Neural cell (in vitro differentiated cells): ENCODE measurements at regions not wholly inside any gene's neighbourhood (a gene's known extent, or its start where the extent isn't known, plus 50 kb on each side); places are given as distances from the start of the nearest gene placed in this dataset.

Experiments
- H2AFZ ChIP-seq: fragments of 200-600, 300-800 bp; sonication (generic), shearing (Covaris generic); 2 replicates; pipeline ENCODE4 v1.6.0; 2014; ENCODE audit warnings: low read depth, mild to moderate bottlenecking, antibody characterized with exemption, low read length, moderate library complexity
- H3F3A ChIP-seq: fragments of 200-600 bp; shearing (Covaris generic); 2 replicates; pipeline ENCODE4 v1.6.1; 2016; ENCODE audit warnings: mild to moderate bottlenecking, moderate library complexity, mixed read lengths, antibody characterized with exemption, low read length; ENCODE audit not compliant: insufficient read depth, poor library complexity, severe bottlenecking
- H3K27ac ChIP-seq: fragments of 200-600, 300-800 bp; sonication (generic), shearing (Covaris generic); 2 replicates; pipeline ENCODE4 v1.5.1; 2014; ENCODE audit warnings: mild to moderate bottlenecking, low read length, moderate library complexity
- H3K27me3 ChIP-seq: fragments of 300-800, 200-600 bp; sonication (generic), shearing (Covaris generic); 2 replicates; pipeline ENCODE4 v1.6.0; 2014; ENCODE audit warnings: mild to moderate bottlenecking, low read depth, low read length, moderate library complexity; ENCODE audit not compliant: insufficient read depth
- H3K36me3 ChIP-seq: fragments of 300-800, 200-600 bp; sonication (generic), shearing (Covaris generic); 2 replicates; pipeline ENCODE4 v1.5.1; 2014; ENCODE audit warnings: mild to moderate bottlenecking, antibody characterized with exemption, low read length, moderate library complexity; ENCODE audit not compliant: insufficient read depth
- H3K4me2 ChIP-seq: fragments of 300-800, 200-600 bp; sonication (generic), shearing (Covaris generic); 2 replicates; pipeline ENCODE4 v1.6.0; 2014; ENCODE audit warnings: mild to moderate bottlenecking, low read length
- H3K4me3 ChIP-seq: fragments of 300-800, 200-600 bp; sonication (generic), shearing (Covaris generic); 2 replicates; pipeline ENCODE4 v1.5.1; 2014; ENCODE audit warnings: mild to moderate bottlenecking, low read length, moderate library complexity
- H3K79me2 ChIP-seq: fragments of 200-600 bp; shearing (Covaris generic); replicated peaks from 2 replicates; pipeline ENCODE4 v1.6.0; 2014; ENCODE audit warnings: mild to moderate bottlenecking, low read length, moderate library complexity; ENCODE audit not compliant: insufficient read depth
- H3K9ac ChIP-seq: fragments of 300-800, 200-600 bp; sonication (generic), shearing (Covaris generic); 2 replicates; pipeline ENCODE4 v1.6.1; 2016; ENCODE audit warnings: mild to moderate bottlenecking, low read length, mixed read lengths
- H3K9me2 ChIP-seq: fragments of 200-600 bp; shearing (Covaris generic); 2 replicates; pipeline ENCODE4 v1.6.1; 2016; ENCODE audit warnings: mild to moderate bottlenecking, low read length, mixed read lengths; ENCODE audit not compliant: insufficient read depth
- H3K9me3 ChIP-seq: fragments of 200-600, 300-800 bp; sonication (generic), shearing (Covaris generic); 2 replicates; pipeline ENCODE4 v1.6.1; 2016; ENCODE audit warnings: mild to moderate bottlenecking, mixed run types, low read length, moderate library complexity, mixed read lengths
- H4K20me1 ChIP-seq: fragments of 200-600 bp; shearing (Covaris generic); 2 replicates; pipeline ENCODE4 v1.6.1; 2016; ENCODE audit warnings: mild to moderate bottlenecking, mixed run types; ENCODE audit not compliant: insufficient read depth
- CTCF ChIP-seq: fragments of 450-650 bp; IDR thresholded peaks from 2 replicates; pipeline ENCODE4 v1.5.1; 2014; ENCODE audit warnings: antibody characterized with exemption, mild to moderate bottlenecking, moderate library complexity; ENCODE audit not compliant: poor library complexity, severe bottlenecking
- EP300 ChIP-seq: fragments of 450-650 bp; conservative IDR thresholded peaks from 2 replicates; pipeline ENCODE4 v1.6.1; 2014; ENCODE audit warnings: antibody characterized with exemption, mild to moderate bottlenecking, moderate library complexity; ENCODE audit not compliant: poor library complexity, severe bottlenecking
- EZH2 ChIP-seq: fragments of 200-600, 300-800 bp; shearing (Covaris generic), sonication (generic); IDR thresholded peaks from 2 replicates; pipeline ENCODE4 v1.6.1; 2014; ENCODE audit warnings: antibody characterized with exemption, low read length, borderline replicate concordance, mild to moderate bottlenecking; ENCODE audit not compliant: insufficient read depth, poor library complexity, severe bottlenecking
- MXI1 ChIP-seq: fragments of 450-650 bp; conservative IDR thresholded peaks from 2 replicates; pipeline ENCODE4 v1.6.1; 2014; ENCODE audit warnings: antibody characterized with exemption, mild to moderate bottlenecking; ENCODE audit not compliant: poor library complexity, severe bottlenecking
- POLR2AphosphoS5 ChIP-seq: IDR thresholded peaks from 2 replicates; pipeline ENCODE4 v1.6.1; 2012
- RAD21 ChIP-seq: fragments of 450-650 bp; conservative IDR thresholded peaks from 2 replicates; pipeline ENCODE4 v1.6.1; 2014; ENCODE audit warnings: antibody characterized with exemption, mild to moderate bottlenecking, moderate library complexity
- REST ChIP-seq: IDR thresholded peaks from 2 replicates; pipeline ENCODE4 v1.6.1; 2012; ENCODE audit warnings: borderline replicate concordance
- SMC3 ChIP-seq: fragments of 450-650 bp; conservative IDR thresholded peaks from 2 replicates; pipeline ENCODE4 v1.6.1; 2014; ENCODE audit warnings: antibody characterized with exemption, mild to moderate bottlenecking, moderate library complexity; ENCODE audit not compliant: poor library complexity
- TAF1 ChIP-seq: IDR thresholded peaks from 2 replicates; pipeline ENCODE4 v1.6.1; 2012; ENCODE audit warnings: low read depth

- Histone ChIP-seq H3K27ac (no peak overlapping the region), H3K36me3 (no peaks in the 10 kb centered on the region), H3K4me3 (no peak overlapping the region), H3K79me2 (no peaks in the 10 kb centered on the region), H3K27me3 (no peaks in the 10 kb centered on the region), H4K20me1 (no peaks in the 10 kb centered on the region), H3K9ac (no peak overlapping the region), H3F3A (peaks cover 3% of the 10 kb centered on the region), H2AFZ (no peak overlapping the region), H3K9me2 (no peaks in the 10 kb centered on the region), H3K9me3 (no peaks in the 10 kb centered on the region), H3K4me2 (no peak overlapping the region)
- TF ChIP-seq REST (no peak), SMC3 (no peak), MXI1 (no peak), EP300 (no peak), TAF1 (no peak), RAD21 (no peak)
Observed at GRCh38 chr18:41789001-41789400, 166.0 kb upstream of the PIK3C3 start.

- TF ChIP-seq TAF1: no peak
- TF ChIP-seq EP300: peak; percentile 98
- no peak for TF ChIP-seq EZH2
- peak; percentile 94 for TF ChIP-seq REST
- no peak for TF ChIP-seq RAD21
- TF ChIP-seq SMC3: peak; percentile 52
- peak; percentile 46 for TF ChIP-seq MXI1
- TF ChIP-seq CTCF: peak; percentile 7
- TF ChIP-seq POLR2AphosphoS5: peak; percentile 93
- Histone ChIP-seq H3K9me3 (no peaks in the 10 kb centered on the region), H3K27me3 (no peaks in the 10 kb centered on the region), H3K9me2 (no peaks in the 10 kb centered on the region), H3K79me2 (no peaks in the 10 kb centered on the region), H3K27ac (peak overlapping the region; percentile 93), H4K20me1 (no peaks in the 10 kb centered on the region), H3K9ac (no peak overlapping the region), H2AFZ (no peak overlapping the region), H3K4me2 (no peak overlapping the region), H3K36me3 (no peaks in the 10 kb centered on the region), H3K4me3 (no peak overlapping the region), H3F3A (peaks cover 3% of the 10 kb centered on the region)
Observed at GRCh38 chr18:41783879-41784278, 171.2 kb upstream of the PIK3C3 start.
